Psoas muscle (tissue), 7 donors: ENCODE measurements at regions not wholly inside any gene's neighbourhood (a gene's known extent, or its start where the extent isn't known, plus 50 kb on each side); places are given as distances from the start of the nearest gene placed in this dataset.

Experiments used
- ATAC-seq, 4 donors: fragments of 200-7000 bp; cut with Tn5 transposase; one replicate each; pipeline ENCODE4 v1.9.1; 2020; ENCODE audit warnings: moderate library complexity in 3 of 4, mild to moderate bottlenecking in 2 of 4
- DNase-seq, 2 donors: peaks; one replicate each; pipeline ENCODE4 v3.0.0-alpha.2; 2020
- H3K27ac ChIP-seq: fragments of 200-600 bp; one replicate; pipeline ENCODE4 v1.8.0; 2022
- H3K27me3 ChIP-seq, 3 donors: fragments of 200-600 bp in 1 of 3; one replicate each; pipeline versions ENCODE4 v1.6.1 to v1.8.0; 2013 to 2022; ENCODE audit warnings: low read length in 2 of 3, mild to moderate bottlenecking in 2 of 3, moderate library complexity in 1 of 3; ENCODE audit not compliant: insufficient read depth in 3 of 3
- H3K36me3 ChIP-seq, 2 donors: fragments of 200-600 bp in 1 of 2; one replicate each; pipeline versions ENCODE4 v1.6.1 to v1.8.0; 2013 to 2022; ENCODE audit warnings: low read depth in 1 of 2, mild to moderate bottlenecking in 1 of 2, moderate library complexity in 1 of 2; ENCODE audit not compliant: insufficient read depth in 1 of 2
- H3K4me1 ChIP-seq: fragments of 200-600 bp; one replicate; pipeline ENCODE4 v1.8.0; 2022
- H3K4me3 ChIP-seq: fragments of 200-600 bp; one replicate; pipeline ENCODE4 v1.8.0; 2022; ENCODE audit warnings: mild to moderate bottlenecking
- H3K9me3 ChIP-seq: fragments of 200-600 bp; one replicate; pipeline ENCODE4 v1.8.0; 2022
- CTCF ChIP-seq: fragments of 200-600 bp; IDR thresholded peaks from one replicate; pipeline ENCODE4 v1.8.0; 2022; ENCODE audit warnings: antibody characterized with exemption
- WGBS, 3 donors: extraction: QIAGEN DNeasy Blood & Tissue Kit; methylation state at CpG; one replicate each; pipeline versions ENCODE4 v1.1.6 to v1.1.7; 2013; 5-methylcytosine and 5-hydroxymethylcytosine counted together
- intact Hi-C, 2 donors: fragments of 100-400 bp; cut with DNase I; formaldehyde crosslinking; loops; one replicate each; pipeline versions ENCODE4 v1.11.0 to v1.14.2; 2022
- donor health status: healthy with polysubstance abuse.
- donor health status: DM: no; HTN: no; CAD: no; lungs with moderate emphysema.
- donor health status: Bipolar disorder and iron deficiency.
- donor health status: healthy.
- donor health status: DM: yes; HTN: yes; CAD: no.
- donor health status: DM: no; HTN: no; CAD: no.
- donor health status: DM: yes; HTN: yes; CAD: no.

GRCh38 chr1:65525266-65526048, 105.0 kb downstream of the LEPR start:
- TF ChIP-seq CTCF = no peak
- ATAC-seq = peak in 3 of 4 donors; percentile 42 to 65 (median 60)
- peak overlapping the region; percentile 72 for H3K4me3 ChIP-seq
- no peaks in the 10 kb centered on the region for H3K4me1 ChIP-seq
- peaks cover 0 to 20% (median 4%) of the 10 kb centered on the region in 3 donors for H3K27me3 ChIP-seq
- H3K27ac ChIP-seq = peak overlapping the region; percentile 12
- intact Hi-C loops = loop anchor here in 1 of 2 donors (5.0 kb wide), 1 partner anchor 48 kb away; no protein-coding TSS in a partner anchor
- WGBS, 3 donors = 1 to 2% (median 1%) methylated on average over 55 to 87 of the region's 87 CpGs
- no peaks in the 10 kb centered on the region for H3K36me3 ChIP-seq
- H3K9me3 ChIP-seq = no peaks in the 10 kb centered on the region
- DNase-seq = peak; percentile 35 to 59

GRCh38 chr1:65526049-65526556, 105.6 kb downstream of the LEPR start:
- Histone ChIP-seq H3K4me3 (peak overlapping the region; percentile 72), H3K36me3 (no peaks in the 10 kb centered on the region), H3K4me1 (no peaks in the 10 kb centered on the region), H3K27ac (no peak overlapping the region), H3K27me3 (peaks cover 0 to 20% (median 4%) of the 10 kb centered on the region in 3 donors), H3K9me3 (no peaks in the 10 kb centered on the region)
- TF ChIP-seq CTCF = no peak
- 12 to 15% (median 13%) methylated on average over 10 of the region's 10 CpGs for WGBS, 3 donors
- DNase-seq (no peak), ATAC-seq (peak in 1 of 4 donors; percentile 51)
- intact Hi-C loops = loop anchor here in 1 of 2 donors (5.0 kb wide), 1 partner anchor 49 kb away; no protein-coding TSS in a partner anchor

GRCh38 chr1:65527190-65527589, 106.7 kb downstream of the LEPR start:
- no peak for ATAC-seq
- Histone ChIP-seq H3K4me3 (peak overlapping the region; percentile 72), H3K27me3 (peaks cover 0 to 20% (median 4%) of the 10 kb centered on the region in 3 donors), H3K36me3 (no peaks in the 10 kb centered on the region), H3K9me3 (no peaks in the 10 kb centered on the region), H3K4me1 (no peaks in the 10 kb centered on the region), H3K27ac (peak overlapping the region; percentile 6)
- no peak for DNase-seq
- intact Hi-C loops = loop anchor here in 1 of 2 donors (5.0 kb wide), 1 partner anchor 50 kb away; no protein-coding TSS in a partner anchor
- WGBS, 3 donors = 10 to 22% (median 19%) methylated on average over 3 of the region's 3 CpGs
- no peak for TF ChIP-seq CTCF

- peak overlapping the region; percentile 72 for H3K4me3 ChIP-seq
- peak; percentile 25 for TF ChIP-seq CTCF
- H3K9me3 ChIP-seq = no peaks in the 10 kb centered on the region
- 25 to 36% (median 31%) methylated on average over 5 of the region's 5 CpGs for WGBS, 3 donors
- no peak for DNase-seq
- no peaks in the 10 kb centered on the region for H3K4me1 ChIP-seq
- peak overlapping the region; percentile 6 for H3K27ac ChIP-seq
- peaks cover 0 to 20% (median 4%) of the 10 kb centered on the region in 3 donors for H3K27me3 ChIP-seq
- H3K36me3 ChIP-seq = no peaks in the 10 kb centered on the region
- no peak for ATAC-seq
- intact Hi-C loops = loop anchor here in 1 of 2 donors (5.0 kb wide), 1 partner anchor 51 kb away; no protein-coding TSS in a partner anchor
Observed at GRCh38 chr1:65527707-65528503, 107.4 kb downstream of the LEPR start.
